SKM-1 (cell line): ENCODE measurements at regions not wholly inside any gene's neighbourhood (a gene's known extent, or its start where the extent isn't known, plus 50 kb on each side); places are given as distances from the start of the nearest gene placed in this dataset.

Source experiments
- DNase-seq: peaks from one replicate; lab custom pipeline; 2025; ENCODE audit not compliant: unreplicated experiment; lab: John Stamatoyannopoulos, UW

DNA sequence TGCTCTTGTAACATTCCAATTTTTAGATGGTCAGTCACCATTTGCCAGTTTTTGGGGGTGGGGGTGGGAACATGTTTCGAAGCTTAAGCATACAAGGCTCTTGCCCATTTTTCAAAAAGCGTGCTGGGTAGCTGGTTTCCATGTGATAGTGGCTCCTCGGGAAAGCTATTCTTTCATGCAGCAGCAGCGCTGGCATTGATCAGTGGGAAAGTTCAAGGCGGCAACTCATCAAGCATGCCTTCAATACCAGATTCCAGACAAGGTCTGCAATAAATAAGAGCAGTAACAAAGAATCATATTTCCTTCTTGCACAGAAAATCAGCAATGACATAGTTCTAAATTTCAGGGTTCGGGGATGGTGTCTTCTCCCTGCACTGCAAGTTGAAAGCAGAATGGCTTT, 133.5 kb upstream of the ONECUT1 start:
- DNase-seq = no peak

DNA sequence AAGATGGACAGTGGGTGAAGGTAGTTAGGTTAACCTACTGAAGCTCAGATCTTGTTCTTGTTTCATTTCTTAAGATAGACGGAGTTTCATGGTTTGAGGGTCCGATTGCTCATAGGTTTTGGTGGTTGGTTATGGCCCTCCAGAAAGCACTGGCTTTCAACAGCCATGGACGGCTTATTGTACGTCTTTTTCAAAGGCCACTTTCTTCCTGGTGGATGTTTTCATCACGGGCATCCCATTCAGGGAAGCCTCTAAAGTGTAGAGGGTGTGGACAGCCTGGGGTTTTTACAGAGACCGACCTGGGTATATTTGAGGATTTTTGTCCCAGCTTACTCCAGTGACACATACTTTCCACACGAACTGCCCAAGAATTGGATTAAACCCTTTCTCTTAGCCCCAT, 132.7 kb upstream of the ONECUT1 start:
- DNase-seq = no peak

DNA sequence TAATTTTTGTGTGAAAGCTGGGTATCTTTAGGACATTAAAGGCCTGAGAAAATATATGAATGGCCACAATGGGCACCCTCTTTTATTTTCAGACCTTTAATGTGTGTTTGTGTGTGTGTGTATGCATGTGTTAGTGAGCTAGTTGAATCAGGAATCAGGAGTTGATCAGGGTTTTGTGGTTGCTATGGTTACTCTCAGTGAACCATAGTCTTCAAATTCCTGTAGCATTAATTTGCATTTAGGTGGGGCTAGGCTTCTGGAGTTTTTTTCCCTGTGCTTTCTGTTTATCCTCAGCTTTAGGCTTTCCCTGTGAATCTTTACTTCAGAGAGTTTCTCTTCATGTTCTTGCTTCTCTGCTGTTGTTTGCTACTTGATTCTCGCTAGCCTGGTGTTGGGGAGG, 122.0 kb upstream of the ONECUT1 start:
- no peak for DNase-seq

DNA sequence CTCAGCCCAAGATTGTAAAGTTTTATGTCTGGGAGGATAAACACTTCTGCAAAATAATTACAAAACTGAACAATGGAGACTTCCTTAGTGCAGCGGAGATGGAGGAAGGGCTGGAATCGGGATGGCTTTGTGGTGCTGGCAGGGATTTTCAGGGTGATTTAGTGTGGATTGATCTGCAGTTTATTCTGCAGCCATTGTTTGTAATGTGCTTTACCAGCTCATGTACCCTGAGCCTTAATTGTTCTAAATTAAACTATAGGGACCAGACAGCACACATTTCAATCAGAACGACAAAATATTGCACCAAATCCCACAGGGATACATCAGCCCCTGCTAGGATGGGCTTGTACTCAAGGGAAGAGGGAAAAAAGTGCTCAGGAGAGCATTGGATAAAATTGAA, 103.2 kb upstream of the ONECUT1 start:
- no peak for DNase-seq

DNA sequence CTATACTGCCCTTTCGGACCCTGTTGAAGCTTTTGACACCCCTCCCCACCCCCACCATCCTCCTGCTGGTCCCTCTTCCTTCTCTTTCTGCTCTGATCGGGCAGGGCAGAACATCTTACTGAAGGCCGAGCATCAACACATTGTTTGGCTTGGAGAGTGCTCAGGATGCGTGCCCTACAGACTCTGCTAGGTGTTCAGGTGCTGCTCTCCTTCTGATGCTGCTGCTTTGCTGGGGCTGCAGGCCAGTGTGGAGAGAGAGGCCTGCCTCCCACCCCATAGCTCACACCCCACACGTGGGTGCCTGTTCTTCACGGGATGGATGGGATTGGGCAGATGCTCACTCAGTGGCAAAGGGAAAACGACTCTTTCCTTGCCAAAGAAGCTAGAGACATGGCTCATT, 89.8 kb upstream of the ONECUT1 start:
- no peak for DNase-seq

DNA sequence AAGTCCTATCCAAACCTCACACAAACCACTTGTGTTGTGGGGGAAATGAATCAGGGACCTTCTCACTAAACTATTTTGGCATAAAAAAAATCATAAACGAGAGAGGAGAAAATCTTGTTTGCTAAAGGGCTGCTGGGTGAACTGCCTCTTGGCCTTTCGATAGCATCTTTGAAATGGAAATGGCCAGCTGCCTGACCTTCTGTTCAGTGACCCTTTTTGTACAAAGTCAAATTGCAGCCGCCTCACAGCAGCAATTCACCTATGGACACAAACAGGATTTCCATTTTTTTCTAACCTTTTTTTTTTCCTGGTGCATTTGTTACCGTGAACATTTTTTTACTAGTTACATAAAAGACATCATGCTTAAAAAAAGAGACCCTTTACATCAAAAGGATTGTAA, 89.0 kb upstream of the ONECUT1 start:
- no peak for DNase-seq

DNA sequence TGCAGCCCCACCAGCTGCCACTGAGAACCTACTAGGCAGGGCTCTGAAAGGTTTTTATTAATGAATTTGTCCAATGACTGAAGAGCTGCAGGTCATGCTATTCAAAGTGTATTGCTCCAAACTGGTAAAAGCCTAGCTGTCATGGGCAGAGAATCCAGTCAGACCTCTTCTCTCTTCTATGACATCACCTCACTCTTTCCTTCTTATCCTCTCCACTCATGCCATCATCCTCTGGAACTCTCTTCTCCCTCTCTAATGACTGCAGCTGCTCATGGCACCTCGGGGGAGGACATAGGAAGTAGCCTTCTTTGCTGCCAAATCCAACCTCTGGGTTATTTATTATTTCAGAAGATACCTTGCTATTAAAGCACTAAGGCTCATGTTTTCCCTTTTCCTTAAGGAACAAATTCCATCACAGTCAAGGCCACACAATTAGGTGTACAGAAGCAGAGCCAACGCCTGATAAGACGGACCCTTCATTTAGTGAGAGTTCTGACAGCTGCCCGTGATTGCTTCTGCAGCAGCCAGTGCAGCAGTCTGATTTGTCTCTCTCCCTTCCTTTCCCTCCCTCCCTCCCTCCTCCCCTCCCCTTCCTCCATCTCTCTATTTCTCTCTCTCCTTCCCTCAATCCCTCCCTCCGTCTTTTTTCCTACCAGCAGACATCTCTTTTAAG, 87.0 kb upstream of the ONECUT1 start:
- no peak for DNase-seq

DNA sequence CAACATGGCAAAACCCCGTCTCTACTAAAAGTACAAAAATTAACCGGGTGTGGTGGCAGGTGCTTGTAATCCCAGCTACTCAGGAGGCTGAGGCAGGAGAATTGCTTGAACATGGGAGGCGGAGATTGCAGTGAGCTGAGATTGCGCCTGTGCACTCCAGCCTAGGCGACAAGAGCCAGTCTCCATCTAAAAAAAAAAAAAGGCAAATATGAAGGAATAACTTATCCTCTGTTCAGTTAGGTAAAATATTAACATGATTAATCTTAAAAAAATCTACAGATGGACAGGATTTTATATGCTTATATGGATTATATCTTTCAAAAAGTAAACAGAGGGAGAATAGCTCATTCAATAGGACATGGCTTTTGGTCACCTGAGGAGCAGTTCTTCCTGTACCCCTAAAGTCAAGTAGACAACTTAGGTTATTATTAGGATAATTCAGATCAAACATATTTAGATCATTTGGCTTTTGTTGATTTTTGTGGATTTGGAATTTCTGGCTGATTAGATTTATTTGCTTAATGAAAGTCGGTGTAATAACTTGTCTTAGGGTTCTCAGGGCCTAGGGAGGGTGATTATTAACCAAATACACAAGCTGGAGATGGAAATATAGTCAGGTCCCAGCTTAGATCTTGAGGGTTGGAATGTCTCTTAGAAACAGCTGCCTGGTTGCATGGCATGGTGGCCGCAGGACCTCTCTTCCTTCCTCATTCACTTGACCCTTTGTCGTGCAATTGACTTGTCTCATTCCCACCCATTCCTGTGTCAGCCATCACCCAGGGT, 82.1 kb upstream of the ONECUT1 start:
- DNase-seq = no peak

DNA sequence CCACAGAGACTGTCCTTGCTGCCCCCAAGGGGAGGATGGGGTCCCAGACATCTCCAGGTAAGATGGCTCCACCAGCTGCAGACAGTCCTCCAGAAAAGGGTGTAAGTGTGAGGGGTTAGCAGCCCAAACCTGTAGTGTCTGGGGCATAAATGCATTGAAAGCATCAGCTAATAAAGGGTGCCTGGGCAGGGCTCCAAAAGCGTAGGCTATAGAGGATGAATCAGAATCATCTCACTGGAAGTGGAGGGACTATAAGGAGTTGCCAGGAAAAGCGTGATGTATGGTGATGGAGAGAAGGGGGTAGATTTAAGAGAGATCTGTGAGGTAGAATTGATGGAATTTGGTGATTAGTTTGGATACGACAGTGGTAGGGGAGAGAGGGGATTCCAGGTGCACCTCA, 79.9 kb upstream of the ONECUT1 start:
- DNase-seq = no peak

DNA sequence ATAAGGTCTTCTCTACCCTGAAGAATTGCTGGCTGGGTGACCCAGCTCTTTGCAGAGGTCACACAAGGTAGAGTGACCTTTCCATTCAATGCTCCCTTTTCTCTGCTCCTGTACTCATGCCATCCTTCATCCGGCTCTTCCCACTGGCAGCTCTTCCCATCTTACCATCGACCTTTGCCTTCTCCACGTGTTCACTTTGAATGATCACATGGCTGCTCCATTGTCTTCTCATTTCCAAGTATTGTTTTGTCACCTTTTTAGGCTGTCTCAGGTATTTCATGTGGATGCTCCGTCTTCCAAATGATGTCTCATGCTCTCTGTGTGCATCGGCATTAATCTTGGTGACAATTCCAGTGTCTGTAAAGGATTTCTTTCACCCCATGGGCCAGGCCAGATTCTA, 76.6 kb upstream of the ONECUT1 start:
- DNase-seq = no peak

DNA sequence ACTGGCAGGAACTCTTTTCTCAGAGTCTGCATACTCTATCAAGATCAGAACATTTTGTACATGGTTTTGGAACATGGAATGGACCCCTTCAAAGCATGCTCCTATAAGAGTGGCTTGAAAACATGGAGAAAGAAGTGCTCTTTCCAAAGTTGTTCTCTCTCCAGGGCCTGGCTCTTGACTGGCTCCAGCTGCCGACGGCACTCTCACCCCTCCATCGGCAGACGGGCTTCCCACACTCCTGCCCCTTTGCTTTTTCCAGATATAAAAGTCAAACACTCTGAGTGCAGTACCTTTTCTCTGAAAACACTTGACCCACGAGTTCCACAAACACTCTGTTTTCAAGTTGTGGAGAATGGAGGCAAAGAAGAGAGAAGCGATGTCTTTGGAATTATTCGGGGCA, 72.5 kb upstream of the ONECUT1 start:
- no peak for DNase-seq

DNA sequence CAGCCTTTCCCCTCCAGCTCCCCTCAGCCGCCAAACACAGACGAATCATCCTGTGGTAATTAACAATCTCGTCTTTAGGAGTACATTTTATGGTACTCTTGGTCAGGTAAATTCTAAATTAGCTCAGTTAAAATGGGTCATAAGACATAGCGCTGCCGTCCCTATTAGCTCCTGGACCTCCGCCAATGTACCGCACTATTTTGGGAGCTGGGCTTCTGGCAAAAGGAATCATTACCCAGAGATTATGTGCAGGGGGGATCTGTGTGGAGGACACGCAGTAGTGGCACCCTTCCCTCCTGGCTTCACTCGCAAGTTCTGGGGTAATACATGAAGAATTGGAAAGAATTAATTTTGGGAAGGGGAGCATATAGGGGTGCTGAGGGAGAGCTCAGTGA, 68.6 kb upstream of the ONECUT1 start:
- DNase-seq = no peak

DNA sequence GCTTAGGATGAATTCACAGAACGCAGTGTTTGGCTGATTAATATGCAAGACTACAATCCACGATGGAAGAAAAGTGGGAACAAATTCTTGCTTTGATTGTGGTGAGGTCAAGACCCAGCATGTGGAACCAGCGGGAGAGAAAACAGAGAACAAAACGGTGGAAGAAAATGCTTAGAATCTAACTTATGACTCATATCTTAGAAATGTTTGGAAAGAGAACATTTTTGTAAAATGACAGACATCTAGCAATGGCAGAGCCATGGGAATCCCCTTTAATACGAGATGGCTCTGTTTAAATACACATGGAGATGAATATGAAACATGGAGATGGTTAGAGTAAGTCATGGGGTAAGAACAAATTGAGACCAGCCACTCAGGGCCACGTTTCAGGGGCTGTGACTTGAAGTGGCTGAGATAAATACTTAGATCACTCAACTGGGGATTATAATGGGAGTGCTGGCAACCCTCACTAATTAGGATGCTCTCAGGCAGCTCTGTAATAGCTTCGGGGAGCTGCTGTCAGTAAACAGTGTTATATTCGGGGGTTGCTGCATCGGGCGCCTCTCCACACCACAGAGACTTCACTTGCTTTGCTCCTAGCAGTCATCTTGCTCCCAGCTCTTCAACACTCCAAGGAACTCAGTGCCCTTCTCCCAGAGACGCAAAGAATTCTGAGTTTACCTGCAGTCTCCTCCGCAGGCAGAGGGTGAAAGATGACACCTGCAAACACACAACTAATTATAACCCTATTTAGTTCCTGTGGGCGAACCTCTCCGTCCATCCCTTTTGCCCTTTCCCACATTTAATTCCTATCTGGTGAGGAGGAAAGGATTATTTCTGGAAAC, 68.0 kb upstream of the ONECUT1 start:
- no peak for DNase-seq

DNA sequence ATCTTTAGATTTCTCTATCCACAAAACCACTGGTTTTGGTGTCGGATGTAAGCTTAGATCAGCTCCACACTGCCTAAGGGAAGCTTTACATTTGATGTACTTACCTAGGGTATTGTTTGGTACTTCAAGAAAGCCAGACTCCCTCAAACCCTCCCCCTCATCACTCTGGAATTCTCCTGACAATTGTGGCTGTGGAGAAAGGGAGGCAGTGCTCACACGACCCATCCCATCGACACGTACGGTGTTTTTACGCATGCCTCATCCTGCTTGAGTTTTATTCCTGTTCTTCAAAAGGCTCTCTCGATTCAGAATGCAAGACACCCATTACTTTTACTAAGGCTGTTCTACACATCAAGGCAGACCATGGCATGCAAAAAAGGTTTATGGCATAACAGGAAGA, 67.3 kb upstream of the ONECUT1 start:
- no peak for DNase-seq

DNA sequence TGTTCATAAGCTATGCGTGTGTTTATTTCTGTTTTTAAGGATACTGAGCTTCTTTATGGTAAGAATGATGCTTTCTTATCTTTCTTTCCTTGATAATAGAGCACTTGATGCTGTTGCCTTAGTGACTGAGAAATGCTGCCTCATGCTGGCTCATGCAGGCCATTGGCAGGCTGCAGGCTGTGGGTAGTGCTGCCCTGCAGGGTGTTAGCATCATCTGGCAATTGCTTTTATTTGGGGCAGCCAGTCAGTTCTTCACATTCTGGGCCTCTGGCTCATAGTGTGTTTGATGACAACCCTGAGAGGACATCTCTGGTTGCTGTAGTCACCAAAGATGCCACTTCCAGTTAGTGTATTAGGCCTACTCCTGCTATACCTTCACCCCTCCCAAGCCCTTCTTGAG, 66.2 kb upstream of the ONECUT1 start:
- no peak for DNase-seq

DNA sequence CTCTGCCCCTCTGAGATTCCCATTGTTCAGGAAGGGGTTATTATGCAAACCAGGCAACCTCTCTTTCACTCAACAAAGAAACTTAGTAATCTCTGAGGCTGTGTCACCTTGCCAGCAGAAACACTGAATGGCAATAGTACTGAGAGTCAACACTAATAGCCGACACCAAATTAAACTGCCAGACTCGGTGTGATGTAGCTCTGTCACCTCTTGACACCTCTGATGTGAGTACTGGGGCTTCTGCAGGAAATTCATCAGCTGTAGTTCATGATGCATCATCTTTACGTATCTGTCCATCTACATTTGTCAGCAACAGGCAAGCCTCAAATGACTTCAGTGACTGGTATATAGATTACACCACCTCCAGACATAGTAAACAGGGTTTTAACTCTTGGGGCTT, 65.0 kb upstream of the ONECUT1 start:
- DNase-seq = no peak

DNA sequence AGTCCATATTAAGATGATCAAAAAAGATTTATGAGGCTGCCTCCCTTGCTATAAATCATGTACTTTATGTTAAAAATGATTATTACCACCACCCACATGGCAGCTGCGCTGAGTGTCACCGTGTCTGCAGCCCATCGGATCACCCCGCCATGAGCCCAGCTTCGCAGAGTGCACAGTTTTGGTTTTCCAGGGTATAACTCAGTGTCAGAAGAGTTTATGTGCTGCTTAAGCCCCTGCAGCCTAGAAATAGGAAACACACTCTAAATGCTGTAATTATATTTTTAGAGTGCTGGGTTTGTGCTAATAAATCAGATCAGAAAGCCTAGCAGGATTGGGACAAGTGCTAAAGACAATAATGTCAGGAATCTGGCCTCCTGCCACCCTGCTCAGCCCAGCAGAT, 54.7 kb upstream of the ONECUT1 start:
- no peak for DNase-seq
